Vagina (tissue), 2 donors: ENCODE measurements at regions not wholly inside any gene's neighbourhood (a gene's known extent, or its start where the extent isn't known, plus 50 kb on each side); places are given as distances from the start of the nearest gene placed in this dataset. TPM values are rescaled to one million over a fixed set of nuclear protein-coding genes. Genes with fewer than 3 reads are reported as not detected.

Source experiments
- DNase-seq, 2 donors: peaks; one replicate each; pipeline ENCODE4 v3.0.0-alpha.2; 2017; ENCODE audit errors: extremely low spot score in 2 of 2
- H3K27ac ChIP-seq: fragments of 200-600 bp; sonication (generic); one replicate; pipeline ENCODE4 v1.5.1; 2019
- H3K27me3 ChIP-seq: fragments of 200-600 bp; sonication (generic); one replicate; pipeline ENCODE4 v1.5.1; 2019
- H3K36me3 ChIP-seq, 2 donors: fragments of 200-600 bp; sonication (generic); one replicate each; pipeline ENCODE4 v1.5.1; 2017 to 2019
- H3K4me1 ChIP-seq: fragments of 200-600 bp; sonication (generic); one replicate; pipeline ENCODE4 v1.5.1; 2019
- H3K4me3 ChIP-seq, 2 donors: fragments of 200-600 bp; sonication (generic); 1 replicate in 1 of 2; 2 replicates in 1 of 2; pipeline ENCODE4 v1.5.1; 2016 to 2019
- H3K9me3 ChIP-seq: fragments of 200-600 bp; sonication (generic); one replicate; pipeline ENCODE4 v1.5.1; 2019
- POLR2A ChIP-seq, 2 donors: fragments of 450-650 bp; IDR thresholded peaks; one replicate each; pipeline ENCODE4 v1.6.1; 2017; ENCODE audit warnings: antibody characterized with exemption in 2 of 2, mild to moderate bottlenecking in 2 of 2, moderate library complexity in 2 of 2
- POLR2AphosphoS5 ChIP-seq, 2 donors: sonication (generic); formaldehyde crosslinking; IDR thresholded peaks; one replicate each; pipeline ENCODE4 v1.9.0; 2017; ENCODE audit warnings: antibody characterized with exemption in 2 of 2, mild to moderate bottlenecking in 2 of 2, low read depth in 1 of 2; ENCODE audit not compliant: insufficient read depth in 1 of 2
- intact Hi-C: fragments of 100-400 bp; cut with DNase I; formaldehyde crosslinking; loops from one replicate; pipeline ENCODE4 v1.15.1; 2023
- microRNA-seq: library from miRNA; unstranded; fragments of <30 nt; microRNA quantifications from one replicate; pipeline ENCODE4, GENCODE V29; 2017; ENCODE audit warnings: borderline number of aligned reads, borderline replicate concordance
- small RNA-seq: library from RNA; depleted of rRNA; stranded (forward); fragments of <200 nt; gene quantifications from one replicate; pipeline ENCODE3, GENCODE V24; 2016
- TF ChIP-seq, protein P1 (sequence below), 3 experiments: fragments of 450-650 bp in 2 of 3; fragments of 200-600 bp in 1 of 3; sonication (generic) in 1 of 3; IDR thresholded peaks; one replicate each; pipeline ENCODE4 v1.5.1; 2017 to 2019; ENCODE audit warnings: antibody characterized with exemption in 3 of 3, mild to moderate bottlenecking in 2 of 3, moderate library complexity in 2 of 3

DNA sequence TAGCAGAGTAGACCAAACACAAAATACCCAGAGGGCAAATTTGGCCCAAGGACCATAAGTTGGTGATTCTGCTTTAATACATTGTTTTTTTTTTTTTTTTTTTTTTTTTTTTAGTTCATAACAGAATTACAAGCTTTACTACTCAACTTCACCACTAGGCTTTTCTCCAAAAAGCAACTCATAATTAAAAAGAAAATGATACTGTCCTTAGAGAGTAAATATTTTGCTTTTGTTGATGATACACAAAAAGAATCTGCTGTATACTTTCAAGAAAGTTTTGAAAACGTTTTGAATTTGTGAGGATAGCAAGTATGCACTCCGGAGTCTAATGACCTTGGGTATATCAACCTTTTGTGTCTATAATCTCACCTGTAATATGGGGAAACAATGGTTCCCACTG, 68.9 kb upstream of the LMO3 start:
- DNase-seq, result no peak
- TF ChIP-seq, protein P1, sequence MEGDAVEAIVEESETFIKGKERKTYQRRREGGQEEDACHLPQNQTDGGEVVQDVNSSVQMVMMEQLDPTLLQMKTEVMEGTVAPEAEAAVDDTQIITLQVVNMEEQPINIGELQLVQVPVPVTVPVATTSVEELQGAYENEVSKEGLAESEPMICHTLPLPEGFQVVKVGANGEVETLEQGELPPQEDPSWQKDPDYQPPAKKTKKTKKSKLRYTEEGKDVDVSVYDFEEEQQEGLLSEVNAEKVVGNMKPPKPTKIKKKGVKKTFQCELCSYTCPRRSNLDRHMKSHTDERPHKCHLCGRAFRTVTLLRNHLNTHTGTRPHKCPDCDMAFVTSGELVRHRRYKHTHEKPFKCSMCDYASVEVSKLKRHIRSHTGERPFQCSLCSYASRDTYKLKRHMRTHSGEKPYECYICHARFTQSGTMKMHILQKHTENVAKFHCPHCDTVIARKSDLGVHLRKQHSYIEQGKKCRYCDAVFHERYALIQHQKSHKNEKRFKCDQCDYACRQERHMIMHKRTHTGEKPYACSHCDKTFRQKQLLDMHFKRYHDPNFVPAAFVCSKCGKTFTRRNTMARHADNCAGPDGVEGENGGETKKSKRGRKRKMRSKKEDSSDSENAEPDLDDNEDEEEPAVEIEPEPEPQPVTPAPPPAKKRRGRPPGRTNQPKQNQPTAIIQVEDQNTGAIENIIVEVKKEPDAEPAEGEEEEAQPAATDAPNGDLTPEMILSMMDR (IDR thresholded peaks at IDR 0.05), result no peak
- TF ChIP-seq POLR2AphosphoS5 (IDR thresholded peaks at IDR 0.05; ENCODE audit: insufficient read depth in 1 of 2, low read depth in 1 of 2), result no peak
- no peak for TF ChIP-seq POLR2A (IDR thresholded peaks at IDR 0.05)
- Histone ChIP-seq H3K36me3 (no peaks in the 10 kb centered on the region), H3K4me1 (no peaks in the 10 kb centered on the region), H3K9me3 (no peaks in the 10 kb centered on the region), H3K4me3 (no peak overlapping the region), H3K27ac (no peak overlapping the region), H3K27me3 (no peaks in the 10 kb centered on the region)
- intact Hi-C loops, result no loop called here

DNA sequence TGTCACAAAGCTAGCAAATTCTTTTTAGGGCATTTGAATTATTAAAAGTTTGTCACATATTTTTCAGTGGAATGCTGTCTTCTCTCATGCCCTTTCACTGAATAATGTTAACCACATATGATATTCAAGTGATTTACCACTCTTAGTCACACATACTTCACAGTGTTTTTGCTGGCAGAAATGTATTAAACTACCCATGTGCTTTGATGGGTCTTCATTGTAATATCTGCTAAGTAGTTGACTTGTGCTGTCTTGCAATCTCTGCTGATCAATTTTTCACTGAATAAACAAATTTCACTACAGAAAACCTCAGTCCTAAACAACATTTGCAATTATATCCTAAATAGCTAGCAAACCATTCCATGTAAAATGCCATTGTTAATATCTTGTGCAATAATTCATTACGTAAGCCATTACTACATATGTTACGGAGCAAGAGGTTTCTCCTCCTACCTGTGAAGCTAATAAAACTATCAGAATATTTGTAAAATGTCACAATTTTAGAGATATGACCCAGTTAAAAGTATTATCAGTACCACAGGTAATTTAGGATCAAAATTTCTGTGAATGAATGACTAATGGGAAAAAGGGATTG, 64.6 kb upstream of the LMO3 start:
- TF ChIP-seq, protein P1 (IDR thresholded peaks at IDR 0.05), result no peak
- TF ChIP-seq POLR2AphosphoS5 (IDR thresholded peaks at IDR 0.05; ENCODE audit: insufficient read depth in 1 of 2, low read depth in 1 of 2) (no peak), POLR2A (IDR thresholded peaks at IDR 0.05) (no peak)
- Histone ChIP-seq H3K4me1 (no peaks in the 10 kb centered on the region), H3K27me3 (no peaks in the 10 kb centered on the region), H3K36me3 (no peaks in the 10 kb centered on the region), H3K27ac (no peak overlapping the region), H3K4me3 (no peak overlapping the region), H3K9me3 (no peaks in the 10 kb centered on the region)
- intact Hi-C loops, result no loop called here
- no peak for DNase-seq

DNA sequence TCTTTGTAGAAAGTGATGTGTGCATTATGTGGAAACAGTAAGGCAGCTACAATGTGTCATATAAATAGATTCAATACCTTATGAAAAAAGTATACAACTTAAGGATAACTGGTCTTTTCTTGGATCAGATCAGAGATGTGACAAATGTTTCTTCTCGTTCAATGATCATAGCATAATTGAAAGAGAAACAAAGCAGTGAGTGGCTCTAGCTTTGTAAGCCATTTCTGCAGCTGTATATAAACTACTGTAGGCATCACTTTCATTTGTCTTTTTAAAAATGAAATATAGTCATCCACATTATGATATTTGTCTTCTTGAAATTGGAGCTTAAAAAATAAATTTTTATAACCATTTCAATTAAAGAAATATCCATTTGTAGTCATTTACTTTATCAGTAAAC, 63.8 kb upstream of the LMO3 start:
- TF ChIP-seq POLR2A (IDR thresholded peaks at IDR 0.05) (no peak), POLR2AphosphoS5 (IDR thresholded peaks at IDR 0.05; ENCODE audit: insufficient read depth in 1 of 2, low read depth in 1 of 2) (no peak)
- TF ChIP-seq, protein P1 (IDR thresholded peaks at IDR 0.05), result no peak
- H3K4me1 ChIP-seq, result no peaks in the 10 kb centered on the region
- no peak overlapping the region for H3K27ac ChIP-seq
- intact Hi-C loops, result no loop called here
- DNase-seq, result no peak
- H3K9me3 ChIP-seq, result no peaks in the 10 kb centered on the region
- H3K36me3 ChIP-seq, result no peaks in the 10 kb centered on the region
- no peak overlapping the region for H3K4me3 ChIP-seq
- no peaks in the 10 kb centered on the region for H3K27me3 ChIP-seq

DNA sequence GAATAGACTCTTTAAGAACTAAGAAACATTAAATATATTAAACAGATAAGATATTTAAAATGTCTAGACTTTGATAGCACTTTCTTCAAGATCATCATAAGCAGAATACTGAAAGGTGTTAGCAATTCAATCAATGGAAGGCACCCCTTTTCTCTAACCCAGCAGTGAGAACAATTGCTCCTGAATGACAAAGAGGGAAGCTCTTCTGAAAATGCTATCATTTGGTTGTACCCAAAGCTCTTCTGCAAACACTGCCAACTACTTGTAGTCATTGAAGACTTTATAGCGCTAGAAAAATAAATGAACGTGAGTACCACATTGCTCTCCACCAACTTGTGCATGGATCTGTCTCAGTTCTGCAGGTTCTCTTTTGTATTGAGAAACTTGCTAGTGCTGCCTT, 62.2 kb upstream of the LMO3 start:
- H3K4me1 ChIP-seq, result no peaks in the 10 kb centered on the region
- no peak overlapping the region for H3K4me3 ChIP-seq
- DNase-seq, result no peak
- no peaks in the 10 kb centered on the region for H3K27me3 ChIP-seq
- H3K9me3 ChIP-seq, result no peaks in the 10 kb centered on the region
- TF ChIP-seq POLR2AphosphoS5 (IDR thresholded peaks at IDR 0.05; ENCODE audit: insufficient read depth in 1 of 2, low read depth in 1 of 2), result no peak
- TF ChIP-seq, protein P1 (IDR thresholded peaks at IDR 0.05), result no peak
- no peak for TF ChIP-seq POLR2A (IDR thresholded peaks at IDR 0.05)
- no peaks in the 10 kb centered on the region for H3K36me3 ChIP-seq
- H3K27ac ChIP-seq, result no peak overlapping the region
- intact Hi-C loops, result no loop called here

DNA sequence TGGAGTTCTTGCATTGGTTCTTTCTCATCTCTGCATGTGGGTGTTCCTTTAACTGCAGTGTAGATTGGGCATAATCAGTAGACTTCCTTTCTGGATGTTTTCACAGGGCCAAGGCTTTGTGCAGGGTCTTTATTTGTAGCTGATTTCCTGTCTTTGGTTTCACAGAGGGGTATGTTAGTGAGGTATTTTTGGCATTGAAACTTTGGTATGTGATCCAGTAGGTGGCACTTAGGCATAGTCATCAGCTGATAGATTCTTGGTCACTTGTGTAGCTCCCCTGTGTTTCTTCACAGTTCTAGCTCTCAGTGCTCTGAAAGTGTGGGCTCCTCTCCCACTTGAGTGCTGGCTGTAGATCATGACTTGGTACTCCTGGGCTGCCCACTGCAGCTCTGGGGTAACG, 52.7 kb upstream of the LMO3 start:
- Histone ChIP-seq H3K9me3 (no peaks in the 10 kb centered on the region), H3K27ac (no peak overlapping the region), H3K36me3 (no peaks in the 10 kb centered on the region), H3K4me3 (no peak overlapping the region), H3K27me3 (no peaks in the 10 kb centered on the region), H3K4me1 (no peaks in the 10 kb centered on the region)
- DNase-seq, result no peak
- intact Hi-C loops, result no loop called here
- no peak for TF ChIP-seq POLR2A (IDR thresholded peaks at IDR 0.05)
- TF ChIP-seq, protein P1 (IDR thresholded peaks at IDR 0.05), result no peak

Small RNA genes in the stretch of these regions (microRNA-seq; reads per million reads assigned to microRNA genes)
- not detected for gene MIR3974

Small RNA genes in the stretch of these regions (small RNA-seq; reads per million reads assigned to genes)
- gene RNU6-837P, result not detected
